Fibroblast of lung (primary cell): ENCODE measurements at regions not wholly inside any gene's neighbourhood (a gene's known extent, or its start where the extent isn't known, plus 50 kb on each side); places are given as distances from the start of the nearest gene placed in this dataset.
"Not testable (repeated sequence)": the region's sequence is repeated elsewhere in the genome, so short reads cannot be mapped to it uniquely, and the experiment has no call there.

Source experiments
- DNase-seq, 2 donors: peaks; one replicate each; pipeline versions ENCODE4 v3.0.0 to v3.0.0-alpha.2; 2010; ENCODE audit warnings: low read depth in 2 of 2
- H2AFZ ChIP-seq: 2 replicates; pipeline ENCODE4 v1.5.1; 2012; ENCODE audit warnings: low read length, control low read depth, inconsistent platforms
- H3K27ac ChIP-seq: 2 replicates; pipeline ENCODE4 v1.5.1; 2011; ENCODE audit warnings: low read length, control low read depth; ENCODE audit not compliant: insufficient read depth
- H3K27me3 ChIP-seq: 2 replicates; pipeline ENCODE4 v1.5.1; 2011; ENCODE audit warnings: mild to moderate bottlenecking, low read length; ENCODE audit not compliant: control insufficient read depth, insufficient read depth
- H3K36me3 ChIP-seq: 2 replicates; pipeline ENCODE4 v1.5.1; 2011; ENCODE audit warnings: low read length; ENCODE audit not compliant: control insufficient read depth, insufficient read depth
- H3K4me1 ChIP-seq: 2 replicates; pipeline ENCODE4 v1.5.1; 2011; ENCODE audit warnings: low read length; ENCODE audit not compliant: control insufficient read depth, insufficient read depth; ENCODE audit errors: extremely low read depth
- H3K4me2 ChIP-seq: 2 replicates; pipeline ENCODE4 v1.5.1; 2011; ENCODE audit warnings: low read length, control low read depth; ENCODE audit not compliant: insufficient read depth; ENCODE audit errors: extremely low read depth
- H3K4me3 ChIP-seq, 4 experiments: fragments of 200-600 bp in 1 of 4; sonication (generic) in 1 of 4; replicated peaks in 1 of 4; 2 replicates each; pipeline ENCODE4 v1.5.1; 2011 to 2016; ENCODE audit warnings: low read length in 4 of 4, low read depth in 3 of 4, mild to moderate bottlenecking in 3 of 4, control low read depth in 2 of 4, inconsistent platforms in 1 of 4, mixed read lengths in 1 of 4; ENCODE audit not compliant: insufficient read depth in 1 of 4; ENCODE audit errors: control extremely low read depth in 1 of 4
- H3K79me2 ChIP-seq: 2 replicates; pipeline ENCODE4 v1.5.1; 2012; ENCODE audit warnings: mild to moderate bottlenecking, low read length, inconsistent platforms; ENCODE audit not compliant: control insufficient read depth, insufficient read depth
- H3K9ac ChIP-seq: 2 replicates; pipeline ENCODE4 v1.5.1; 2011; ENCODE audit warnings: mild to moderate bottlenecking, low read length, control low read depth; ENCODE audit not compliant: insufficient read depth
- H3K9me3 ChIP-seq: 2 replicates; pipeline ENCODE4 v1.5.1; 2012; ENCODE audit warnings: low read depth, low read length; ENCODE audit not compliant: control insufficient read depth, insufficient read depth
- H4K20me1 ChIP-seq: 2 replicates; pipeline ENCODE4 v1.5.1; 2011; ENCODE audit warnings: low read length; ENCODE audit not compliant: control insufficient read depth, insufficient read depth; ENCODE audit errors: extremely low read depth
- EZH2 ChIP-seq: IDR thresholded peaks from 2 replicates; pipeline ENCODE4 v1.5.1; 2012; ENCODE audit warnings: low read length, control low read depth, mild to moderate bottlenecking; ENCODE audit errors: missing control alignments
- TF ChIP-seq, protein P1 (sequence below), 2 donors: IDR thresholded peaks in 1 of 2; conservative IDR thresholded peaks in 1 of 2; 1 replicate in 1 of 2; 2 replicates in 1 of 2; pipeline ENCODE4 v1.5.1; 2011 to 2012; ENCODE audit warnings: low read length in 2 of 2, control low read depth in 1 of 2, inconsistent platforms in 1 of 2, low read depth in 1 of 2, mild to moderate bottlenecking in 1 of 2

DNA sequence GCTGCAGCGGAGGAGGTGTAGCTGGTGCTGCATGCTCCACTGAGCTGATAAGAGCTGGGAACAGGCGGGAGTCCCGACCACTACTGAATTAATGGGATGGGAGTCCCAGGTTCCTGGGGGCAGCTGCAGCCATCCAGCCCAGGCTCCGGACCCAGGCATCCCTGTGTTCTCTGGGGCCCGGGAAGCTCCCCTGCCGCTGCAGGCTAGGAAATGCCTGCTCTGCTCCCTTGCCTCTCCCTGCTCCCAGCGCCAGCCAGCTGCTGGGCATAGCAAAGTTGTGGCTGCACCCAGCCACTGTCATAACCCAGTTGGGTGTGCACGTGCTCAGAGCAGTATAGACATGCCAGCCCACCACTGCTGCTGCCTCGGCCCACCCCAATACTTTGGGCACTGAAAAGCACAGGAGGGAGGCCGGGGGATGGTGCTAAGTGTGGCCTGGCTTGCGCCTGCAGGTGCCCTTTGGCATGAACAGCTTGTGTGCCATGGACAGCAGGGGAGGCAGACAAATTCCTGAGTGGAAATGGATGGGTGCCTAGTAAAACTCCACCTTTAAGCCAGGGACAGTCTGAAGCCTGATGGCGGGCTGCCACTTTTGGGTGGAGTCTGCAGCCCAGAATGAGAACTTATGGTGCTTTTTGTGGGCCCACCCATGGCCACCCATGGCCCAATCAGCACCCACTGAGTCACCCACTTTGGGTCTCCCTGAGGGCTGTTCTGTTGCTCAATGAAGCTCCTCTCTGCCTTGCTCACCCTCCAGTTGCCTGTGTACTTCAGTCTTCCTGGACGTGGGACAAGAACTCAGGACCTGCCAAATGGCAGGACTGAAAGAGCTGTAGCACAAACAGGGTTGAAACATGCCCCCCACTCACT is 219.3 kb upstream of the TMEFF2 start:
- H3K79me2 ChIP-seq: no peaks in the 10 kb centered on the region
- H3K4me1 ChIP-seq: no peaks in the 10 kb centered on the region
- H3K36me3 ChIP-seq: no peaks in the 10 kb centered on the region
- H3K9ac ChIP-seq: no peak overlapping the region
- no peak for TF ChIP-seq EZH2
- TF ChIP-seq, protein P1, sequence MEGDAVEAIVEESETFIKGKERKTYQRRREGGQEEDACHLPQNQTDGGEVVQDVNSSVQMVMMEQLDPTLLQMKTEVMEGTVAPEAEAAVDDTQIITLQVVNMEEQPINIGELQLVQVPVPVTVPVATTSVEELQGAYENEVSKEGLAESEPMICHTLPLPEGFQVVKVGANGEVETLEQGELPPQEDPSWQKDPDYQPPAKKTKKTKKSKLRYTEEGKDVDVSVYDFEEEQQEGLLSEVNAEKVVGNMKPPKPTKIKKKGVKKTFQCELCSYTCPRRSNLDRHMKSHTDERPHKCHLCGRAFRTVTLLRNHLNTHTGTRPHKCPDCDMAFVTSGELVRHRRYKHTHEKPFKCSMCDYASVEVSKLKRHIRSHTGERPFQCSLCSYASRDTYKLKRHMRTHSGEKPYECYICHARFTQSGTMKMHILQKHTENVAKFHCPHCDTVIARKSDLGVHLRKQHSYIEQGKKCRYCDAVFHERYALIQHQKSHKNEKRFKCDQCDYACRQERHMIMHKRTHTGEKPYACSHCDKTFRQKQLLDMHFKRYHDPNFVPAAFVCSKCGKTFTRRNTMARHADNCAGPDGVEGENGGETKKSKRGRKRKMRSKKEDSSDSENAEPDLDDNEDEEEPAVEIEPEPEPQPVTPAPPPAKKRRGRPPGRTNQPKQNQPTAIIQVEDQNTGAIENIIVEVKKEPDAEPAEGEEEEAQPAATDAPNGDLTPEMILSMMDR (conservative IDR thresholded peaks at IDR 0.05 in 1 of 2, IDR thresholded peaks at IDR 0.05 in 1 of 2; ENCODE audit: low read depth in 1 of 2, low read length in 2 of 2): no peak
- no peak overlapping the region for H3K4me2 ChIP-seq
- H3K9me3 ChIP-seq: no peaks in the 10 kb centered on the region
- no peaks in the 10 kb centered on the region for H3K27me3 ChIP-seq
- no peak overlapping the region for H3K27ac ChIP-seq
- no peak overlapping the region for H3K4me3 ChIP-seq
- DNase-seq: no peak
- H4K20me1 ChIP-seq: no peaks in the 10 kb centered on the region
- H2AFZ ChIP-seq: no peak overlapping the region

DNA sequence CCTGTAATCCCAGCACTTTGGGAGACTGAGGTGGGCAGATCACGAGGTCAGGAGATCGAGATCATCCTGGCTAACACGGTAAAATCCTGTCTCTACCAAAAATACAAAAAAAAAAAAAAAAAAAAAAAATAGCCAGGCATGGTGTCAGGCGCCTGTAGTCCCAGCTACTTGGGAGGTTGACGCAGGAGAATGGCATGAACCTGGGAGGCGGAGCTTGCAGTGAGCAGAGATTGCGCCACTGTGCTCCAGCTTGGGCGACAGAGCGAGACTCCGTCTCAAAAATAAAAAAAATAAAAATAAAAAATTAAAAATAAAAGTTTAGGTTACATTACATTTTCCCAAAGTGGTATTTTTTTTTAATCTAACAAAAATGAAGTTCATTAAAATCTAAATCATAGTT is 218.1 kb upstream of the TMEFF2 start:
- not testable (repeated sequence) for H4K20me1 ChIP-seq, H3K9me3 ChIP-seq, H3K4me3 ChIP-seq, H2AFZ ChIP-seq, H3K36me3 ChIP-seq, H3K79me2 ChIP-seq, H3K9ac ChIP-seq, DNase-seq, H3K27me3 ChIP-seq, H3K4me2 ChIP-seq, H3K4me1 ChIP-seq, H3K27ac ChIP-seq

- Histone ChIP-seq H3K4me1 (no peaks in the 10 kb centered on the region), H3K27ac (no peak overlapping the region), H3K27me3 (no peaks in the 10 kb centered on the region), H4K20me1 (no peaks in the 10 kb centered on the region), H2AFZ (no peak overlapping the region), H3K4me3 (no peak overlapping the region), H3K79me2 (no peaks in the 10 kb centered on the region), H3K36me3 (no peaks in the 10 kb centered on the region), H3K4me2 (no peak overlapping the region), H3K9ac (no peak overlapping the region), H3K9me3 (no peaks in the 10 kb centered on the region)
- DNase-seq: no peak
- TF ChIP-seq, protein P1 (conservative IDR thresholded peaks at IDR 0.05 in 1 of 2, IDR thresholded peaks at IDR 0.05 in 1 of 2; ENCODE audit: low read depth in 1 of 2, low read length in 2 of 2): no peak
- no peak for TF ChIP-seq EZH2
Measured at GRCh38 chr2:192412394-192412793, 217.7 kb upstream of the TMEFF2 start.
